GM12878 (cell line): ENCODE measurements at regions not wholly inside any gene's neighbourhood (a gene's known extent, or its start where the extent isn't known, plus 50 kb on each side); places are given as distances from the start of the nearest gene placed in this dataset.

Experiments
- ATAC-seq: fragments of 200-7000 bp; cut with Tn5 transposase; 3 replicates; pipeline ENCODE4 v1.9.1; 2020; ENCODE audit warnings: mild to moderate bottlenecking, moderate library complexity
- BruUV-seq: library from RNA; stranded (reverse); fragments of 400-500 nt; replicated peaks from 2 replicates; lab custom pipeline; 2021; lab: Mats Ljungman, UMichigan
- CTCF ChIA-PET: fragments of 300-600 bp; sonication (Branson Sonifier 250); formaldehyde crosslinking; extraction: SDS; loops from one replicate; lab custom pipeline; 2021; ENCODE audit warnings: inconsistent platforms; lab: Yijun Ruan, JAX
- POLR2A ChIA-PET: fragments of 350-600 bp; formaldehyde crosslinking; extraction: SDS; loops from one replicate; lab custom pipeline; 2021; ENCODE audit warnings: inconsistent platforms; lab: Charles Lee
- RAD21 ChIA-PET: fragments of 300-600 bp; sonication (Branson Sonifier 250); formaldehyde crosslinking; loops from one replicate; lab custom pipeline; 2023; ENCODE audit warnings: antibody characterized with exemption; ENCODE audit not compliant: unreplicated experiment; lab: Charles Lee
- SMC1A ChIA-PET: fragments of 300-600 bp; sonication (Branson Sonifier 250); formaldehyde crosslinking; loops from one replicate; lab custom pipeline; 2023; ENCODE audit not compliant: unreplicated experiment, uncharacterized antibody; lab: Charles Lee
- DNase-seq: peaks from one replicate; pipeline ENCODE4 v3.0.0-alpha.2; 2011; ENCODE audit warnings: low read depth, low spot score
- FAIRE-seq: peaks from 3 replicates; lab custom pipeline; 2011; peaks lifted over from hg19 to GRCh38; lab: Jason Lieb, UNC
- H2AFZ ChIP-seq: 2 replicates; pipeline ENCODE4 v1.6.0; 2011; ENCODE audit warnings: low read depth, low read length, control low read depth; ENCODE audit not compliant: control insufficient read depth
- H3K27ac ChIP-seq: 2 replicates; pipeline ENCODE4 v1.5.1; 2011; ENCODE audit warnings: control low read depth; ENCODE audit not compliant: control insufficient read depth, insufficient read depth
- H3K27me3 ChIP-seq, 2 experiments: replicated peaks in 1 of 2; 2 replicates each; pipeline versions ENCODE4 v1.6.0 to v1.6.1; 2011; ENCODE audit warnings: low read length in 1 of 2; ENCODE audit not compliant: control insufficient read depth in 2 of 2, insufficient read depth in 2 of 2
- H3K36me3 ChIP-seq, 2 experiments: 2 replicates each; pipeline ENCODE4 v1.5.1; 2011; ENCODE audit warnings: low read length in 1 of 2; ENCODE audit not compliant: control insufficient read depth in 2 of 2, insufficient read depth in 2 of 2
- H3K4me1 ChIP-seq: 2 replicates; pipeline ENCODE4 v1.6.1; 2011; ENCODE audit warnings: mild to moderate bottlenecking, low read length, moderate library complexity, mixed read lengths; ENCODE audit not compliant: control insufficient read depth, insufficient read depth
- H3K4me2 ChIP-seq: 2 replicates; pipeline ENCODE4 v1.6.0; 2011; ENCODE audit warnings: control low read depth; ENCODE audit not compliant: control insufficient read depth, insufficient read depth
- H3K4me3 ChIP-seq: fragments of 200-600 bp; sonication (generic); 2 replicates; pipeline ENCODE4 v1.5.1; 2016
- H3K79me2 ChIP-seq: 2 replicates; pipeline ENCODE4 v1.6.0; 2011; ENCODE audit warnings: low read length; ENCODE audit not compliant: control insufficient read depth, insufficient read depth
- H3K9ac ChIP-seq: 2 replicates; pipeline ENCODE4 v1.8.0; 2011; ENCODE audit warnings: low read length, control low read depth, mixed read lengths; ENCODE audit not compliant: control insufficient read depth, insufficient read depth
- H3K9me3 ChIP-seq: replicated peaks from 3 replicates; pipeline ENCODE4 v1.5.1; 2011; ENCODE audit warnings: mild to moderate bottlenecking, low read length; ENCODE audit not compliant: control insufficient read depth, insufficient read depth
- H4K20me1 ChIP-seq: 2 replicates; pipeline ENCODE4 v1.6.0; 2011; ENCODE audit not compliant: control insufficient read depth, insufficient read depth
- CBX3 ChIP-seq: fragments of 200-600 bp; sonication (generic); IDR thresholded peaks from 2 replicates; pipeline ENCODE4 v1.6.1; 2016; ENCODE audit warnings: low read depth, borderline replicate concordance
- E4F1 ChIP-seq: fragments of 450-650 bp; IDR thresholded peaks from 2 replicates; pipeline ENCODE4 v1.6.1; 2018; ENCODE audit warnings: borderline replicate concordance, mild to moderate bottlenecking; ENCODE audit not compliant: partially characterized antibody
- PKNOX1 ChIP-seq: fragments of 450-650 bp; IDR thresholded peaks from 2 replicates; pipeline ENCODE4 v1.6.1; 2016; ENCODE audit warnings: mild to moderate bottlenecking
- RAD21 ChIP-seq: IDR thresholded peaks from 2 replicates; pipeline ENCODE4 v1.6.1; 2011; ENCODE audit warnings: mild to moderate bottlenecking, low read depth, low read length, moderate library complexity; ENCODE audit not compliant: insufficient read depth
- SREBF1 ChIP-seq: IDR thresholded peaks from 2 replicates; pipeline ENCODE4 v1.6.1; 2012; ENCODE audit warnings: mild to moderate bottlenecking, low read length
- STAT1 ChIP-seq: fragments of 450-650 bp; conservative IDR thresholded peaks from 2 replicates; pipeline ENCODE4 v1.6.1; 2014; ENCODE audit warnings: antibody characterized with exemption, mild to moderate bottlenecking
- ZBTB40 ChIP-seq: fragments of 450-650 bp; IDR thresholded peaks from 2 replicates; pipeline ENCODE4 v1.6.1; 2016; ENCODE audit warnings: mild to moderate bottlenecking, moderate library complexity, borderline replicate concordance
- in situ Hi-C: fragments of 300-500 bp; cut with MboI; formaldehyde crosslinking; loops from 9 replicates; pipeline ENCODE4 v1.14.3; 2018; ENCODE audit warnings: mixed read lengths
- intact Hi-C: fragments of 100-400 bp; cut with micrococcal nuclease; formaldehyde crosslinking; loops from one replicate; pipeline ENCODE4 v1.14.2; 2022; ENCODE audit not compliant: unreplicated experiment

- Histone ChIP-seq H3K4me1 (no peaks in the 10 kb centered on the region), H3K4me2 (no peak overlapping the region), H3K27me3 (no peaks in the 10 kb centered on the region), H4K20me1 (no peaks in the 10 kb centered on the region), H3K9me3 (peaks cover 3% of the 10 kb centered on the region), H3K27ac (no peak overlapping the region), H2AFZ (no peak overlapping the region), H3K36me3 (no peaks in the 10 kb centered on the region), H3K9ac (no peak overlapping the region), H3K79me2 (no peaks in the 10 kb centered on the region), H3K4me3 (no peak overlapping the region)
- TF ChIP-seq STAT1: no peak
- TF ChIP-seq CBX3: 0 out of 2 replicates have a peak, but pooled peaks have one; percentile 75
- peak; percentile 42; the same call in 1 of the 2 replicates for TF ChIP-seq PKNOX1
- TF ChIP-seq E4F1: no peak
- TF ChIP-seq RAD21: no peak
- no peak for TF ChIP-seq ZBTB40
- TF ChIP-seq SREBF1: no peak
- BruUV-seq: no TSS peak
- ATAC-seq: no peak
- no peak for DNase-seq
- intact Hi-C loops (no loop called here), in situ Hi-C loops (no loop called here)
- no peak for FAIRE-seq
- SMC1A ChIA-PET: interaction anchor here (0.6 to 2.1 kb wide), 5 partner anchors 12 to 329 kb away, joined by 3 to 9 read pairs (median 4); no protein-coding TSS in a partner anchor
- POLR2A ChIA-PET: interaction anchor here (0.6 kb wide), 1 partner anchor 983 kb away, joined by 3 read pairs; no protein-coding TSS in a partner anchor
- RAD21 ChIA-PET: interaction anchor here (1.0 kb wide), 1 partner anchor 94 kb away, joined by 3 read pairs; no protein-coding TSS in a partner anchor
- CTCF ChIA-PET: interaction anchor here (0.6 to 1.2 kb wide), 3 partner anchors 11 to 20 kb away, joined by 3 read pairs; no protein-coding TSS in a partner anchor
Observed at GRCh38 chr12:46567667-46568066, 195.1 kb upstream of the SLC38A2 start.
